ENCODE measurements at regions not wholly inside any gene's neighbourhood (a gene's known extent, or its start where the extent isn't known, plus 50 kb on each side); places are given as distances from the start of the nearest gene placed in this dataset.

DNA sequence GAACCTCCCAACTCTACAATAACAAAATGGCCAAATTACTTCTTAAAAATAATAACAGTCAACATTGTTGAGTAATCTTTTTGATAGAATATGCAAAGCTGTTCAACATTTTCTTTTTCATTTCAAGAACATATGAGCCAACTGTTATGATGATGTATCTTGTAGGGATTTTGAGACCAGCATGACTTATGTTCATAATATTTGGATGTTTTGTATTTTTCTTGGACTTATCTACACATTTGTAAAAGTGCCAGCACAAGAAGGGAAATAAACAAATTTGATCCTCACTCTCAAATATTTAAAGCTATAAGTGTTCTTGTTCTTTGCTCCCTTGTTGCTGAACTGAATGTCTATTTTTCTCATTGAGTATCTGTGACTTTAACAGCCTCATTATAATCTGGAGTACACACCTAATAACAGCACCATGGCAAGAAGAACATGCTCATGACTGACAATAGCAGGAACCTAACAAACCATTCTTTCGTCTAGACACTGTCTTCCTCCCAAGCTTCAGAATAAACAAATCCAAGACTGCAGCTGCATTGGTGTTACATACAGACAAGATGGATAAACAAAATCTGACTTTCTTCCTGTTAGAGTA lies 1049.7 kb downstream of the FAT4 start:
- TF ChIP-seq, protein P1, sequence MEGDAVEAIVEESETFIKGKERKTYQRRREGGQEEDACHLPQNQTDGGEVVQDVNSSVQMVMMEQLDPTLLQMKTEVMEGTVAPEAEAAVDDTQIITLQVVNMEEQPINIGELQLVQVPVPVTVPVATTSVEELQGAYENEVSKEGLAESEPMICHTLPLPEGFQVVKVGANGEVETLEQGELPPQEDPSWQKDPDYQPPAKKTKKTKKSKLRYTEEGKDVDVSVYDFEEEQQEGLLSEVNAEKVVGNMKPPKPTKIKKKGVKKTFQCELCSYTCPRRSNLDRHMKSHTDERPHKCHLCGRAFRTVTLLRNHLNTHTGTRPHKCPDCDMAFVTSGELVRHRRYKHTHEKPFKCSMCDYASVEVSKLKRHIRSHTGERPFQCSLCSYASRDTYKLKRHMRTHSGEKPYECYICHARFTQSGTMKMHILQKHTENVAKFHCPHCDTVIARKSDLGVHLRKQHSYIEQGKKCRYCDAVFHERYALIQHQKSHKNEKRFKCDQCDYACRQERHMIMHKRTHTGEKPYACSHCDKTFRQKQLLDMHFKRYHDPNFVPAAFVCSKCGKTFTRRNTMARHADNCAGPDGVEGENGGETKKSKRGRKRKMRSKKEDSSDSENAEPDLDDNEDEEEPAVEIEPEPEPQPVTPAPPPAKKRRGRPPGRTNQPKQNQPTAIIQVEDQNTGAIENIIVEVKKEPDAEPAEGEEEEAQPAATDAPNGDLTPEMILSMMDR (IDR thresholded peaks at IDR 0.05) = no peak
- no peak for TF ChIP-seq ZFX (IDR thresholded peaks at IDR 0.05; ENCODE audit: borderline replicate concordance)

All from 22Rv1 (cell line).